ENCODE measurements at regions not wholly inside any gene's neighbourhood (a gene's known extent, or its start where the extent isn't known, plus 50 kb on each side); places are given as distances from the start of the nearest gene placed in this dataset.

- ChIA-PET CTCF (interaction anchor here (1.5 kb wide), 1 partner anchor 16 kb away, joined by 4 read pairs; no protein-coding TSS in a partner anchor), POLR2A (no interaction called here)
- TF ChIP-seq CTCF (IDR thresholded peaks at IDR 0.05; ENCODE audit: control extremely low read depth, extremely low read depth, low read depth, missing control alignments), result no peak
- no peak for DNase-seq (ENCODE audit: extremely low spot score)
Measured at GRCh38 chr1:162973381-162973795, 95.8 kb upstream of the RGS4 start.

GRCh38 chr1:162972773-162973172 is 96.4 kb upstream of the RGS4 start:
- POLR2A ChIA-PET, result no interaction called here
- CTCF ChIA-PET, result no interaction called here
- no peak for TF ChIP-seq CTCF (IDR thresholded peaks at IDR 0.05; ENCODE audit: control extremely low read depth, extremely low read depth, low read depth, missing control alignments)
- no peak for DNase-seq (ENCODE audit: extremely low spot score)

GRCh38 chr1:162970021-162970420 is 99.1 kb upstream of the RGS4 start:
- no peak for DNase-seq (ENCODE audit: extremely low spot score)
- TF ChIP-seq CTCF (IDR thresholded peaks at IDR 0.05; ENCODE audit: control extremely low read depth, extremely low read depth, low read depth, missing control alignments), result no peak
- ChIA-PET POLR2A (no interaction called here), CTCF (interaction anchor here (0.7 kb wide), 1 partner anchor 9 kb away, joined by 3 read pairs; no protein-coding TSS in a partner anchor)

- ChIA-PET POLR2A (no interaction called here), CTCF (interaction anchor here (2.5 kb wide), 1 partner anchor 10 kb away, joined by 7 read pairs; no protein-coding TSS in a partner anchor)
- DNase-seq (ENCODE audit: extremely low spot score), result no peak
- TF ChIP-seq CTCF (IDR thresholded peaks at IDR 0.05; ENCODE audit: control extremely low read depth, extremely low read depth, low read depth, missing control alignments), result no peak
Measured at GRCh38 chr1:162966613-162967012, 102.5 kb upstream of the RGS4 start.

GRCh38 chr1:162964901-162965300 is 103.9 kb upstream of the CCDC190 start:
- no peak for TF ChIP-seq CTCF (IDR thresholded peaks at IDR 0.05; ENCODE audit: control extremely low read depth, extremely low read depth, low read depth, missing control alignments)
- DNase-seq (ENCODE audit: extremely low spot score), result no peak
- ChIA-PET CTCF (interaction anchor here (2.5 kb wide), 1 partner anchor 9 kb away, joined by 7 read pairs; no protein-coding TSS in a partner anchor), POLR2A (no interaction called here)

GRCh38 chr1:162956922-162957321 is 95.9 kb upstream of the CCDC190 start:
- CTCF ChIA-PET, result interaction anchor here (0.8 to 2.5 kb wide), 4 partner anchors 8 to 17 kb away, joined by 3 to 7 read pairs (median 4); no protein-coding TSS in a partner anchor
- DNase-seq (ENCODE audit: extremely low spot score), result no peak
- no peak for TF ChIP-seq CTCF (IDR thresholded peaks at IDR 0.05; ENCODE audit: control extremely low read depth, extremely low read depth, low read depth, missing control alignments)
- POLR2A ChIA-PET, result no interaction called here
